ENCODE measurements at regions not wholly inside any gene's neighbourhood (a gene's known extent, or its start where the extent isn't known, plus 50 kb on each side); places are given as distances from the start of the nearest gene placed in this dataset.

DNA sequence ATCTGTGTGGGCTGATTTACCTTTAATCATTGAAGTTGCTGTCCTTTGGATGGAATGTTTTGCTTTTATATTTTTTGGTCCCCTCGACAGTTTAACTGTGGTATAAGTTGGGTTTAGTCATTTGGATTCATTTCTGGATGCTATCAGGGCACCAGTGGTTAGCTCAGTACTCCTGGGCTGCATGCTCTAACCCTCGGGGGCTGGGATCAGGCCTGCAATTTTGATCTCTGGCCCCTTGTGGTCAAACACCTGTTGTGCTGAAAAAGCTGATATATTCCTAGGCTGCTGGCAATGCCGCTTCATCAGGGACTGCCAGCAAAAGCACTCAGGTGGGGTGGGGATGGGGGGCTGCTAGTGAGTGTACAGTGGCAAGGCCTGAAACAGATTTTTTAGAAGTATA, 440.4 kb upstream of the RIOK2 start:
- Histone ChIP-seq H3K9me3 (ENCODE audit: low read length) (no peaks in the 10 kb centered on the region), H2AFZ (ENCODE audit: low read length) (no peak overlapping the region), H4K20me1 (ENCODE audit: insufficient read depth, low read length) (no peaks in the 10 kb centered on the region), H3K27ac (ENCODE audit: low read depth, low read length, poor library complexity, severe bottlenecking) (no peak overlapping the region), H3K36me3 (ENCODE audit: insufficient read depth, low read length) (no peaks in the 10 kb centered on the region), H3K4me2 (ENCODE audit: low read length) (no peak overlapping the region), H3F3A (ENCODE audit: insufficient read depth, low read length) (no peaks in the 10 kb centered on the region), H3K4me3 (ENCODE audit: low read depth, low read length, poor library complexity, severe bottlenecking) (no peak overlapping the region), H3K79me2 (ENCODE audit: insufficient read depth, low read length) (no peaks in the 10 kb centered on the region), H3K27me3 (ENCODE audit: insufficient read depth, low read length) (no peaks in the 10 kb centered on the region), H3K9me2 (ENCODE audit: low read depth, low read length) (no peaks in the 10 kb centered on the region), H3K4me1 (ENCODE audit: insufficient read depth, low read length, severe bottlenecking) (no peaks in the 10 kb centered on the region), H3K9ac (ENCODE audit: low read length) (no peak overlapping the region)
- no peak for TF ChIP-seq EZH2 (IDR thresholded peaks at IDR 0.05; ENCODE audit: borderline replicate concordance, low read length)
- TF ChIP-seq, protein P1, sequence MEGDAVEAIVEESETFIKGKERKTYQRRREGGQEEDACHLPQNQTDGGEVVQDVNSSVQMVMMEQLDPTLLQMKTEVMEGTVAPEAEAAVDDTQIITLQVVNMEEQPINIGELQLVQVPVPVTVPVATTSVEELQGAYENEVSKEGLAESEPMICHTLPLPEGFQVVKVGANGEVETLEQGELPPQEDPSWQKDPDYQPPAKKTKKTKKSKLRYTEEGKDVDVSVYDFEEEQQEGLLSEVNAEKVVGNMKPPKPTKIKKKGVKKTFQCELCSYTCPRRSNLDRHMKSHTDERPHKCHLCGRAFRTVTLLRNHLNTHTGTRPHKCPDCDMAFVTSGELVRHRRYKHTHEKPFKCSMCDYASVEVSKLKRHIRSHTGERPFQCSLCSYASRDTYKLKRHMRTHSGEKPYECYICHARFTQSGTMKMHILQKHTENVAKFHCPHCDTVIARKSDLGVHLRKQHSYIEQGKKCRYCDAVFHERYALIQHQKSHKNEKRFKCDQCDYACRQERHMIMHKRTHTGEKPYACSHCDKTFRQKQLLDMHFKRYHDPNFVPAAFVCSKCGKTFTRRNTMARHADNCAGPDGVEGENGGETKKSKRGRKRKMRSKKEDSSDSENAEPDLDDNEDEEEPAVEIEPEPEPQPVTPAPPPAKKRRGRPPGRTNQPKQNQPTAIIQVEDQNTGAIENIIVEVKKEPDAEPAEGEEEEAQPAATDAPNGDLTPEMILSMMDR (IDR thresholded peaks at IDR 0.05; ENCODE audit: low read length) = no peak

DNA sequence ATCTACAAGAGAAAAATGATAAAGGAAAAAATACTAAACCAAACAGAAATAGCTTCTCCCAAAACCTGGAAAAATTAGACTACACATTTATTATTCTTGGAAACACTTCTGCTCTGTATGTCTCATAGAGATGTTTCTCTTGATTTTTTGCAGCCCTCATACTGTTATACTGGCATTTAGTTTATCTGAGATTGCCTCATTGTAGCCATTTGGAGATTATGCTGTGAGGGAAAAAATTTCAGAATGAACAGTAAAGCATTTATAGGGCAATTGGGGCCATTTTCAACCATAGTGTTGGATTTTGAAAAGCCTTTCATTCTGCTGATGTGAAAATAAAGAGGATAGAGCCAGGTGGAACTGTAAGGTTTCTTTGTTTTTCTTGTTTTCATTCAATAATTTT, 441.8 kb upstream of the RIOK2 start:
- H3K4me2 ChIP-seq (ENCODE audit: low read length) = no peak overlapping the region

DNA sequence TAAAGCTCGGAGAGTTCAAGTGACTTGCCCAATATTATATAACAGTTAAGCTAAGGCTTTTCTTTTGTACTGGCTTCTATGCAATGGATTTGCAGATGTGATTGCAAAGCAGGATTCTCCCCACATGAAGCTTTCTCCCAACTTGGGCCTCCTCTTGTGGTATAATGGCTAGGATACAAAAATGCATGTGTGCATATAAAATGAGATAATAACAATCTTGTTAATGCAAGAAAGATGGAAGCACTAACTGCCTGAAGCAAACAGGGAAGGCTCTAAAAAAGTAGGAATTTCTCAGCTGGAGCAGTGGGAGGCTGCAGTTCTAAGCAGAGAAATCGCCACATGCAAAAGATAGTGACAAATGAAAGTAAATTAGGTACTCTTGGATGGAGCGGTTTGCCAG, 444.2 kb upstream of the RIOK2 start:
- Histone ChIP-seq H3K27ac (ENCODE audit: low read depth, low read length, poor library complexity, severe bottlenecking) (no peak overlapping the region), H3K9me3 (ENCODE audit: low read length) (no peaks in the 10 kb centered on the region), H3F3A (ENCODE audit: insufficient read depth, low read length) (no peaks in the 10 kb centered on the region), H3K4me1 (ENCODE audit: insufficient read depth, low read length, severe bottlenecking) (no peaks in the 10 kb centered on the region), H3K4me2 (ENCODE audit: low read length) (no peak overlapping the region), H3K79me2 (ENCODE audit: insufficient read depth, low read length) (no peaks in the 10 kb centered on the region), H3K9ac (ENCODE audit: low read length) (no peak overlapping the region), H3K36me3 (ENCODE audit: insufficient read depth, low read length) (no peaks in the 10 kb centered on the region), H3K9me2 (ENCODE audit: low read depth, low read length) (no peaks in the 10 kb centered on the region), H3K4me3 (ENCODE audit: low read depth, low read length, poor library complexity, severe bottlenecking) (no peak overlapping the region), H2AFZ (ENCODE audit: low read length) (no peak overlapping the region), H3K27me3 (ENCODE audit: insufficient read depth, low read length) (no peaks in the 10 kb centered on the region), H4K20me1 (ENCODE audit: insufficient read depth, low read length) (no peaks in the 10 kb centered on the region)
- TF ChIP-seq, protein P1 (IDR thresholded peaks at IDR 0.05; ENCODE audit: low read length) = no peak
- no peak for TF ChIP-seq EZH2 (IDR thresholded peaks at IDR 0.05; ENCODE audit: borderline replicate concordance, low read length)

More for the DNA sequence above, 441.8 kb upstream of the RIOK2 start:
- Histone ChIP-seq H3K27me3 (ENCODE audit: insufficient read depth, low read length) (no peaks in the 10 kb centered on the region), H3K9me2 (ENCODE audit: low read depth, low read length) (no peaks in the 10 kb centered on the region), H3K9me3 (ENCODE audit: low read length) (no peaks in the 10 kb centered on the region), H3K36me3 (ENCODE audit: insufficient read depth, low read length) (no peaks in the 10 kb centered on the region), H3K9ac (ENCODE audit: low read length) (no peak overlapping the region), H3K79me2 (ENCODE audit: insufficient read depth, low read length) (no peaks in the 10 kb centered on the region), H3F3A (ENCODE audit: insufficient read depth, low read length) (no peaks in the 10 kb centered on the region), H4K20me1 (ENCODE audit: insufficient read depth, low read length) (no peaks in the 10 kb centered on the region), H3K4me1 (ENCODE audit: insufficient read depth, low read length, severe bottlenecking) (no peaks in the 10 kb centered on the region), H3K4me3 (ENCODE audit: low read depth, low read length, poor library complexity, severe bottlenecking) (no peak overlapping the region), H2AFZ (ENCODE audit: low read length) (no peak overlapping the region), H3K27ac (ENCODE audit: low read depth, low read length, poor library complexity, severe bottlenecking) (no peak overlapping the region)
- TF ChIP-seq, protein P1 (IDR thresholded peaks at IDR 0.05; ENCODE audit: low read length) = no peak
- TF ChIP-seq EZH2 (IDR thresholded peaks at IDR 0.05; ENCODE audit: borderline replicate concordance, low read length) = no peak

Data from OCI-LY1 (cell line).